Smooth muscle cell (in vitro differentiated cells): ENCODE measurements at regions not wholly inside any gene's neighbourhood (a gene's known extent, or its start where the extent isn't known, plus 50 kb on each side); places are given as distances from the start of the nearest gene placed in this dataset.

Experiments used
- DNase-seq: peaks from one replicate; lab custom pipeline; 2025; ENCODE audit not compliant: unreplicated experiment; lab: John Stamatoyannopoulos, UW
- H2AFZ ChIP-seq: fragments of 200-600 bp; sonication (generic); 2 replicates; pipeline ENCODE4 v1.6.0; 2016; ENCODE audit warnings: antibody characterized with exemption, low read depth, mild to moderate bottlenecking
- H3F3A ChIP-seq: fragments of 200-600 bp; sonication (generic); 2 replicates; pipeline ENCODE4 v1.6.0; 2017; ENCODE audit warnings: antibody characterized with exemption, low read depth
- H3K27ac ChIP-seq: fragments of 200-600 bp; sonication (generic); 2 replicates; pipeline ENCODE4 v1.5.1; 2016; ENCODE audit warnings: low read depth, mild to moderate bottlenecking
- H3K27me3 ChIP-seq: fragments of 200-600 bp; sonication (generic); 2 replicates; pipeline ENCODE4 v1.6.1; 2016; ENCODE audit warnings: low read depth, mild to moderate bottlenecking
- H3K36me3 ChIP-seq: fragments of 200-600 bp; sonication (generic); 2 replicates; pipeline ENCODE4 v1.5.1; 2016; ENCODE audit warnings: low read depth
- H3K4me1 ChIP-seq: fragments of 200-600 bp; sonication (generic); 2 replicates; pipeline ENCODE4 v1.5.1; 2016; ENCODE audit warnings: low read depth
- H3K4me2 ChIP-seq: fragments of 200-600 bp; sonication (generic); 2 replicates; pipeline ENCODE4 v1.6.0; 2016; ENCODE audit warnings: mild to moderate bottlenecking
- H3K4me3 ChIP-seq: fragments of 200-600 bp; sonication (generic); 2 replicates; pipeline ENCODE4 v1.5.1; 2016; ENCODE audit warnings: mild to moderate bottlenecking
- H3K79me2 ChIP-seq: fragments of 200-600 bp; sonication (generic); 2 replicates; pipeline ENCODE4 v1.6.0; 2016; ENCODE audit warnings: low read depth, mild to moderate bottlenecking
- H3K9ac ChIP-seq: fragments of 200-600 bp; sonication (generic); 2 replicates; pipeline ENCODE4 v1.6.0; 2016; ENCODE audit warnings: low read depth
- H3K9me3 ChIP-seq: fragments of 200-600 bp; sonication (generic); replicated peaks from 2 replicates; pipeline ENCODE4 v1.5.1; 2016; ENCODE audit warnings: low read depth
- H4K20me1 ChIP-seq: fragments of 200-600 bp; sonication (generic); 2 replicates; pipeline ENCODE4 v1.6.0; 2016; ENCODE audit warnings: low read depth
- WGBS: methylation state at CpG from one replicate; pipeline ENCODE4 v1.1.7; 2016; ENCODE audit warnings: low lambda C conversion rate; 5-methylcytosine and 5-hydroxymethylcytosine counted together
- TF ChIP-seq, protein P1 (sequence below): fragments of 200-600 bp; sonication (generic); IDR thresholded peaks from 2 replicates; pipeline ENCODE4 v1.5.1; 2017; ENCODE audit warnings: borderline replicate concordance, mild to moderate bottlenecking, antibody characterized with exemption; ENCODE audit not compliant: insufficient read depth, poor library complexity, severe bottlenecking

- peaks cover 11% of the 10 kb centered on the region for H3F3A ChIP-seq
- H3K9ac ChIP-seq = no peak overlapping the region
- H3K4me1 ChIP-seq = peaks cover 4% of the 10 kb centered on the region
- WGBS = 63% methylated on average over 8 of the region's 8 CpGs
- peak overlapping the region; percentile 65 for H3K4me2 ChIP-seq
- H3K36me3 ChIP-seq = no peaks in the 10 kb centered on the region
- no peaks in the 10 kb centered on the region for H3K79me2 ChIP-seq
- H4K20me1 ChIP-seq = no peaks in the 10 kb centered on the region
- TF ChIP-seq, protein P1, sequence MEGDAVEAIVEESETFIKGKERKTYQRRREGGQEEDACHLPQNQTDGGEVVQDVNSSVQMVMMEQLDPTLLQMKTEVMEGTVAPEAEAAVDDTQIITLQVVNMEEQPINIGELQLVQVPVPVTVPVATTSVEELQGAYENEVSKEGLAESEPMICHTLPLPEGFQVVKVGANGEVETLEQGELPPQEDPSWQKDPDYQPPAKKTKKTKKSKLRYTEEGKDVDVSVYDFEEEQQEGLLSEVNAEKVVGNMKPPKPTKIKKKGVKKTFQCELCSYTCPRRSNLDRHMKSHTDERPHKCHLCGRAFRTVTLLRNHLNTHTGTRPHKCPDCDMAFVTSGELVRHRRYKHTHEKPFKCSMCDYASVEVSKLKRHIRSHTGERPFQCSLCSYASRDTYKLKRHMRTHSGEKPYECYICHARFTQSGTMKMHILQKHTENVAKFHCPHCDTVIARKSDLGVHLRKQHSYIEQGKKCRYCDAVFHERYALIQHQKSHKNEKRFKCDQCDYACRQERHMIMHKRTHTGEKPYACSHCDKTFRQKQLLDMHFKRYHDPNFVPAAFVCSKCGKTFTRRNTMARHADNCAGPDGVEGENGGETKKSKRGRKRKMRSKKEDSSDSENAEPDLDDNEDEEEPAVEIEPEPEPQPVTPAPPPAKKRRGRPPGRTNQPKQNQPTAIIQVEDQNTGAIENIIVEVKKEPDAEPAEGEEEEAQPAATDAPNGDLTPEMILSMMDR = no peak
- H3K27ac ChIP-seq = peak overlapping the region; percentile 66
- no peak overlapping the region for H3K4me3 ChIP-seq
- H2AFZ ChIP-seq = no peak overlapping the region
- H3K27me3 ChIP-seq = no peaks in the 10 kb centered on the region
- no peak for DNase-seq
- H3K9me3 ChIP-seq = no peaks in the 10 kb centered on the region
These were observed 230.9 kb downstream of the HS3ST1 start for GRCh38 chr4:11197631-11198341.

DNA sequence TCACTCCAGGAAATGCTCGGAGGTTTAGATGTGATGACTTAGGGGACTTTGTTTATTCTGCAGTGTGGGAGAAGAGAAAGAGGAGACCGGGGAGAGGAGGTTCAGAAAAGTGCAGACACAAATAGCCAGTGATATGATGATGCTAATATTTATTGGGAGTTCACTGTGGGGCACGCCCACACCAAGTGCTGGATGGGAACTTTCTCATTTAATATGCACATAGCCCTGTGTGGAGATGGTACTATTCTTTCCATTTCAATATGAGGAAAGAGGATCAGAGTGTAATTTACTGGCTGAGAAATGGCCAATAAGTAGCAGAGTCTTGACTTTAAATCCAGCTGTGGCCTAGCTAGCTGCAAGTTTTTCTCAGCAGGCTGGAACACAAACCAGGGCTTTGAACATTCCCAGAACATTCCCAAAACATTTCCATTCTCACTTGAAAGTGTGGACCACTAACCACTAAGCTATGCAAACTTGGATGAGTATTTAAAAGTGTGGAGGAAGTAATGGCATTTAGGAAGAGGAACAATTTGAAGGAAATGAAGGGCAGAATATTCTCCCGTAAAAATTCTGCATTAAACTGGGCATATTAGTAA lies 231.7 kb downstream of the HS3ST1 start:
- no peak overlapping the region for H3K9ac ChIP-seq
- H3F3A ChIP-seq = peaks cover 11% of the 10 kb centered on the region
- no peaks in the 10 kb centered on the region for H3K36me3 ChIP-seq
- 51% methylated on average over 4 of the region's 4 CpGs for WGBS
- TF ChIP-seq, protein P1 = no peak
- no peak overlapping the region for H3K4me3 ChIP-seq
- DNase-seq = no peak
- peak overlapping the region; percentile 65 for H3K4me2 ChIP-seq
- H3K79me2 ChIP-seq = no peaks in the 10 kb centered on the region
- H3K4me1 ChIP-seq = peaks cover 4% of the 10 kb centered on the region
- no peak overlapping the region for H2AFZ ChIP-seq
- no peaks in the 10 kb centered on the region for H4K20me1 ChIP-seq
- H3K27ac ChIP-seq = peak overlapping the region; percentile 66
- no peaks in the 10 kb centered on the region for H3K9me3 ChIP-seq
- H3K27me3 ChIP-seq = no peaks in the 10 kb centered on the region

GRCh38 chr4:11194431-11194830 lies 234.3 kb downstream of the HS3ST1 start:
- no peak for DNase-seq

More at GRCh38 chr4:11194431-11194830, 234.3 kb downstream of the HS3ST1 start:
- 60% methylated on average over 3 of the region's 3 CpGs for WGBS
- Histone ChIP-seq H3K79me2 (no peaks in the 10 kb centered on the region), H3K9me3 (no peaks in the 10 kb centered on the region), H3K27ac (no peak overlapping the region), H3F3A (peaks cover 13% of the 10 kb centered on the region), H3K4me1 (peaks cover 10% of the 10 kb centered on the region), H3K4me3 (no peak overlapping the region), H3K27me3 (no peaks in the 10 kb centered on the region), H3K36me3 (no peaks in the 10 kb centered on the region), H2AFZ (no peak overlapping the region), H4K20me1 (no peaks in the 10 kb centered on the region), H3K9ac (no peak overlapping the region), H3K4me2 (no peak overlapping the region)
- TF ChIP-seq, protein P1 = no peak
